Stomach (tissue), 8 donors: ENCODE measurements at regions not wholly inside any gene's neighbourhood (a gene's known extent, or its start where the extent isn't known, plus 50 kb on each side); places are given as distances from the start of the nearest gene placed in this dataset.

ENCODE experiments used
- DNase-seq, 2 donors: peaks; one replicate each; pipeline versions ENCODE4 v3.0.0 to v3.0.0-alpha.2; 2013 to 2019
- H3K27ac ChIP-seq, 5 donors: fragments of 200-600 bp in 4 of 5; sonication (generic) in 4 of 5; one replicate each; pipeline ENCODE4 v1.5.1; 2013 to 2019; ENCODE audit warnings: mild to moderate bottlenecking in 1 of 5, moderate library complexity in 1 of 5
- H3K27me3 ChIP-seq, 3 donors: fragments of 200-600 bp; sonication (generic); one replicate each; pipeline ENCODE4 v1.5.1; 2017 to 2019; ENCODE audit warnings: mixed run types in 1 of 3
- H3K36me3 ChIP-seq, 4 donors: fragments of 200-600 bp; sonication (generic); 1 replicate in 3 of 4; 2 replicates in 1 of 4; pipeline ENCODE4 v1.5.1; 2016 to 2019
- H3K4me1 ChIP-seq, 4 donors: fragments of 200-600 bp; sonication (generic); one replicate each; pipeline ENCODE4 v1.5.1; 2016 to 2019
- H3K4me3 ChIP-seq, 4 donors: fragments of 200-600 bp; sonication (generic) in 3 of 4; one replicate each; pipeline ENCODE4 v1.5.1; 2016 to 2019; ENCODE audit warnings: mild to moderate bottlenecking in 1 of 4
- H3K9me3 ChIP-seq, 4 donors: fragments of 200-600 bp; sonication (generic); one replicate each; pipeline ENCODE4 v1.5.1; 2016 to 2019
- CTCF ChIP-seq, 7 experiments: fragments of 450-650 bp in 4 of 7; fragments of 200-600 bp in 3 of 7; sonication (generic) in 3 of 7; IDR thresholded peaks; one replicate each; pipeline ENCODE4 v1.5.1; 2016 to 2019; ENCODE audit warnings: antibody characterized with exemption in 7 of 7, control low read depth in 2 of 7, mild to moderate bottlenecking in 1 of 7
- EP300 ChIP-seq: sonication (generic); formaldehyde crosslinking; IDR thresholded peaks from one replicate; pipeline ENCODE4 v1.6.1; 2017; ENCODE audit warnings: antibody characterized with exemption
- POLR2A ChIP-seq, 4 donors: fragments of 450-650 bp; IDR thresholded peaks; one replicate each; pipeline ENCODE4 v1.6.1; 2016; ENCODE audit warnings: antibody characterized with exemption in 4 of 4, control low read depth in 2 of 4, mild to moderate bottlenecking in 1 of 4, moderate library complexity in 1 of 4
- POLR2AphosphoS5 ChIP-seq, 3 donors: sonication (generic); formaldehyde crosslinking; IDR thresholded peaks; one replicate each; pipeline ENCODE4 v1.6.1; 2016; ENCODE audit warnings: antibody characterized with exemption in 3 of 3
- WGBS, 5 donors: extraction: QIAGEN DNeasy Blood & Tissue Kit in 3 of 5; methylation state at CpG; one replicate each; pipeline versions ENCODE4 v1.1.5 to v1.1.7; 2013 to 2018; 5-methylcytosine and 5-hydroxymethylcytosine counted together
- intact Hi-C: fragments of 100-400 bp; cut with DNase I; formaldehyde crosslinking; loops from one replicate; pipeline ENCODE4 v1.15.1; 2023; ENCODE audit warnings: low total_unique reads
- donor health status: healthy with polysubstance abuse.
- donor health status: Bipolar disorder and iron deficiency.
- donor health status: healthy.

- Histone ChIP-seq H3K4me3 (no peak overlapping the region), H3K4me1 (no peaks in the 10 kb centered on the region), H3K27ac (no peak overlapping the region), H3K36me3 (no peaks in the 10 kb centered on the region), H3K9me3 (no peaks in the 10 kb centered on the region), H3K27me3 (peaks cover 0 to 13% (median 0%) of the 10 kb centered on the region in 3 donors)
- no peak for DNase-seq
- intact Hi-C loops, result no loop called here
- 79 to 96% (median 88%) methylated on average over 3 of the region's 3 CpGs for WGBS, 5 donors
- TF ChIP-seq POLR2AphosphoS5 (IDR thresholded peaks at IDR 0.05) (no peak), POLR2A (IDR thresholded peaks at IDR 0.05) (no peak), EP300 (no peak), CTCF (IDR thresholded peaks at IDR 0.05) (no peak)
Measured at GRCh38 chr11:112770487-112770886, 190.7 kb upstream of the NCAM1 start.

- Histone ChIP-seq H3K27ac (no peak overlapping the region), H3K9me3 (no peaks in the 10 kb centered on the region), H3K4me3 (no peak overlapping the region), H3K4me1 (no peaks in the 10 kb centered on the region), H3K36me3 (no peaks in the 10 kb centered on the region), H3K27me3 (peaks cover 0 to 14% (median 0%) of the 10 kb centered on the region in 3 donors)
- 37 to 75% (median 66%) methylated on average over 2 of the region's 2 CpGs for WGBS, 5 donors
- intact Hi-C loops, result no loop called here
- no peak for DNase-seq
- TF ChIP-seq POLR2AphosphoS5 (IDR thresholded peaks at IDR 0.05) (no peak), EP300 (no peak), CTCF (IDR thresholded peaks at IDR 0.05) (no peak), POLR2A (IDR thresholded peaks at IDR 0.05) (no peak)
Measured at GRCh38 chr11:112771851-112772250, 189.4 kb upstream of the NCAM1 start.

- 72 to 78% (median 75%) methylated on average over 4 of the region's 4 CpGs for WGBS, 5 donors
Measured at GRCh38 chr11:112773264-112773663, 188.0 kb upstream of the NCAM1 start.

GRCh38 chr11:112776834-112777233 is 184.4 kb upstream of the NCAM1 start:
- TF ChIP-seq CTCF (IDR thresholded peaks at IDR 0.05), result no peak
- TF ChIP-seq POLR2AphosphoS5 (IDR thresholded peaks at IDR 0.05), result no peak
- TF ChIP-seq EP300, result no peak
- TF ChIP-seq POLR2A (IDR thresholded peaks at IDR 0.05), result no peak
- WGBS, 5 donors, result 72 to 86% (median 77%) methylated on average over 5 of the region's 5 CpGs
- no peak overlapping the region for H3K27ac ChIP-seq

More at GRCh38 chr11:112773264-112773663, 188.0 kb upstream of the NCAM1 start:
- Histone ChIP-seq H3K27me3 (peaks cover 0 to 24% (median 0%) of the 10 kb centered on the region in 3 donors), H3K4me1 (no peaks in the 10 kb centered on the region), H3K4me3 (no peak overlapping the region), H3K36me3 (no peaks in the 10 kb centered on the region), H3K27ac (no peak overlapping the region), H3K9me3 (no peaks in the 10 kb centered on the region)
- TF ChIP-seq POLR2A (IDR thresholded peaks at IDR 0.05) (no peak), CTCF (IDR thresholded peaks at IDR 0.05) (no peak), POLR2AphosphoS5 (IDR thresholded peaks at IDR 0.05) (no peak), EP300 (no peak)
- intact Hi-C loops, result no loop called here
- DNase-seq, result no peak

More at GRCh38 chr11:112776834-112777233, 184.4 kb upstream of the NCAM1 start:
- Histone ChIP-seq H3K36me3 (no peaks in the 10 kb centered on the region), H3K4me1 (no peaks in the 10 kb centered on the region), H3K27me3 (peaks cover 0 to 43% (median 4%) of the 10 kb centered on the region in 3 donors), H3K9me3 (no peaks in the 10 kb centered on the region), H3K4me3 (no peak overlapping the region)
- DNase-seq, result no peak
- intact Hi-C loops, result no loop called here
